ENCODE measurements at regions not wholly inside any gene's neighbourhood (a gene's known extent, or its start where the extent isn't known, plus 50 kb on each side); places are given as distances from the start of the nearest gene placed in this dataset.

GRCh38 chr12:126770188-126770587 lies 1496.8 kb upstream of the TMEM132C start:
- TF ChIP-seq CTCF (IDR thresholded peaks at IDR 0.05) = no peak
- no peak for TF ChIP-seq POLR2A (IDR thresholded peaks at IDR 0.05)

Data from adrenal gland (tissue), 5 donors.